SK-N-MC (cell line): ENCODE measurements at regions not wholly inside any gene's neighbourhood (a gene's known extent, or its start where the extent isn't known, plus 50 kb on each side); places are given as distances from the start of the nearest gene placed in this dataset.

Source experiments
- EZH2 ChIP-seq: fragments of 200-600 bp; sonication (generic); IDR thresholded peaks from one replicate; pipeline ENCODE4 v1.6.1; 2017; ENCODE audit warnings: antibody characterized with exemption
- FOXP2 ChIP-seq: optimal IDR thresholded peaks from 2 replicates; pipeline ENCODE3; 2011; ENCODE audit warnings: mild to moderate bottlenecking, moderate library complexity; ENCODE audit not compliant: insufficient read depth; ENCODE audit errors: extremely low read length, control extremely low read depth
- POLR2AphosphoS5 ChIP-seq: IDR thresholded peaks from 2 replicates; pipeline ENCODE4 v1.6.1; 2012; ENCODE audit warnings: mild to moderate bottlenecking, low read depth, low read length, borderline replicate concordance

- TF ChIP-seq POLR2AphosphoS5, result no peak
- no peak for TF ChIP-seq EZH2
- no peak for TF ChIP-seq FOXP2
Observed at GRCh38 chr2:238603596-238603995, 176.9 kb downstream of the ASB1 start.
